Activated CD4-positive, alpha-beta T cell treated with anti-CD3 and anti-CD28 coated beads, Interleukin-10, Interleukin-2, amounts not matched to agents 100 ng/mL and 50 ng/mL, durations not matched to agents 16 hours and 8 hours (primary cell): ENCODE measurements at regions not wholly inside any gene's neighbourhood (a gene's known extent, or its start where the extent isn't known, plus 50 kb on each side); places are given as distances from the start of the nearest gene placed in this dataset.
"Not testable (repeated sequence)": the region's sequence is repeated elsewhere in the genome, so short reads cannot be mapped to it uniquely, and the experiment has no call there.

ENCODE experiments used
- DNase-seq: peaks from one replicate; pipeline ENCODE4 v3.0.0-alpha.2; 2020

DNA sequence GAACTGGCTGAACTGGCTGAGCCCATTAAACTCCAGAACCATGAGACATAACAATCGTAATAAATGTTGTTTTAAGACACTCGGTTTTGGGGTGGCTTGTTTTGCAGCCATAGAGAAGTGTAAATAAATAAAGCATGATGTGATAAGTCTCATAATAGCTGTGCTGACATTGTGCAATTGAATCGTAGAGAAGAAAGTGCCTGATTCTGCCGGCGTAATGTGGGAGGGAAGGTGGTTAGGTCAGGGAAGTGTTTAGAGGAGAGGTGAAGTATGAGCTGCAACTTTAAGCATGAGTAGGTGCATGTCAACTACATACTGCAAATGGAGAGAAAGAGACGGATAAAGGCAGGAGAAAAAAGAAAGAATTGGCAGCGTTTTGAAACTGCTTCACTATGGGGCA is 217.1 kb downstream of the BLID start:
- no peak for DNase-seq

DNA sequence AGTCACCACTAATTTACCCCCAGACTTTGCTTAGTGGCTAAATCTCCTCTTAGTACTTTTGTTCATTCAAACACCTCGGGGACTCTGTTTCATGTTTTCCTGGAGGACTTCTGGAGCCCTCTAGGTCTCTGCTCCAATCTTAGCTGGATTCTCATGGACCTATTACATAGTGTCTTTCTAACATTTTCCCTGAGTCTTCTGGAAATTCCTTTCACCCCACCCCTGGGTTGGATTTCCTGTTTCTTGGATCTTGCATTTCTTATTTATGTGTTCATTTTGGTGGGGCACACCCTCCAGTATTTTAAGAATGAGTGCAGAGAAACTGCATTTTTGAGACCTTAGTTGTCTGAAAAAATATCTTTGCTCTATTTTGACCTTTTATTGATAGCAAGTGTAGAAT is 220.1 kb downstream of the BLID start:
- no peak for DNase-seq

DNA sequence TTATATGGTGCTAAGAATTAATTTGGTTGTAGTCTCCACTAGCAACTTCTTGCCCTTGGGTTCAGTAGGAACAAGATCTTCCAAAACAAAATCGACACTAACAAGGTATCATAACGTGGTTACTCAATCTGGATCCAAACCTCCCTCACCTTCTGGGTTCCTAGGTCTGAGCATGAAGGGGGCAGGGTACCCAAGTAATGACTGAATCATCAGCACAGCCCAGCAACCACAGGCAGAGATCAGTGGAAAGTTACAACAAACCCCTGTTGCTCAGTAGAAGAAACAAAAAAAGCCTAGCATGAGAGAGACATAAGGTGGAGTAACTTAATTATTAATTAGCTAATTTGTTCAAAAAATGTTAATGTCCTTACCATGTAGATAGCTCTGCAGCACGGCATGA is 221.4 kb downstream of the BLID start:
- no peak for DNase-seq

DNA sequence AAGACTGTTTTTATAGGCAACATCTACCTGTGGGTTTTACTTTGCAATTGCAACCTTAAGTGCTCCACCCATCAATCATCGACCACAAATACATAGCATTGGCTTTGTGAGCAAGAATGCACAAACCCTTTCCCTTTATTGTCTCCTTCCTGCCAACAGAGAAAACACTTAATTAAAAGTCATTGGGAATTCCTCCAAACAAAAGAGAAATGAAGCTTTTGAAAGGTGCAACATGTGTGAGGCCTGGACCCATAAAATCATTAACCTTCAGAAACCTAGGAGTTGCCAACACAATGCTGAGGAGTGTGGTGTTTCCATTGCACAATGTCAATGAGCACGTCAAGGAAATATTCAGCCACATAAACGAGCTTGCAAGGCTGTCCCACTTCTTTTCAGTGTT is 223.2 kb downstream of the BLID start:
- DNase-seq = no peak

DNA sequence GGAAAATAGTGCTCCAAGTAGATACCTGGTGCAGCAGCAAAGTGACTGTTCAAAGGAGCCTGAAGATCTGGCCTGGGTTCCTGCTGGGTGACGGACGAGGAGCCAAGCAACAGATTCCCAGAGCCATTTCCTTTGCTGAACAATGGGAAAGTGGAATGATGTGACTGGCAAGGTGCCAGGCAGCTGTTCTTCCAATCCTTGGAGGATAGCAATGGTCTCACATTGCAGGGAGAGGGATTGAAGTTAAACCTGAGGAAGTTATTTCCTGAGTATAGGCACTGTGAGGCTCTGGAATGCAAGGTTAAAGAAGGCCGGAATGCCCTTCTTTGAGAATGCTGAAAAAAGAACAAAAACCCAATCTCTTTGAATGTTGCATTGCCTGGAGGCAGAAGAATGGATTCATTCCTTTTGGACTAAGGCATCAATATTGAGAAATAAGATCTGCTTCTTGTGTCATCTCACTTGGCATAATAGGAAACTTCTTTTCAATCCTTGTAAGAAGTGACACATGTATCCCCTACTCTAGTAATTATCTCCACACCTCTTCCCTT is 223.8 kb downstream of the BLID start:
- no peak for DNase-seq

DNA sequence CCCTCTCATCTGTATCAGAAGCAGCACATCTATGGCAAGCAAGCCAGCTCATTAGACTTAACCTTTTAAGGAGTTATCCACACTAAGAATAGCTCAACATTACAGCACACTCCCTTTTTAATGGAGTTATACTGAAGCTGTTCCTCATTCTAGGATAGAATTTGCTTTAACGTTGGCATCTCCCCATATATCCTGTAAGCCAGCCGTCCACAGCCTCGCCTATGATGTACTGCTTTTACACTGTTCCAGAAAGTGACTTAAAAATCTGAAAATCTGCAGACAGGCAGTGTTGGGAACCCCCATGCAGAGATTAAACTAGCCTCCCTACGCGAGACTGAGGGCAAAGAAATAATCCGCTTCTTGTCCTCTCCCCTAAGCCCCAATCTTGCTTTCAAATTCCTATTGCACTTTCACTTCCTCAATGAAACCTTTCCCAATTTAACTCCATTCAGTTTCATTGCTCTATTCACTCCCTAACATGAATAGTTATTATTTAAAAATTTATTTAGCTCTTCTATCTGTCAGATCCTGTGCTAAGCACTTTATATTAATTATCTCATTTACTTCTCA is 225.0 kb downstream of the BLID start:
- DNase-seq = no peak

DNA sequence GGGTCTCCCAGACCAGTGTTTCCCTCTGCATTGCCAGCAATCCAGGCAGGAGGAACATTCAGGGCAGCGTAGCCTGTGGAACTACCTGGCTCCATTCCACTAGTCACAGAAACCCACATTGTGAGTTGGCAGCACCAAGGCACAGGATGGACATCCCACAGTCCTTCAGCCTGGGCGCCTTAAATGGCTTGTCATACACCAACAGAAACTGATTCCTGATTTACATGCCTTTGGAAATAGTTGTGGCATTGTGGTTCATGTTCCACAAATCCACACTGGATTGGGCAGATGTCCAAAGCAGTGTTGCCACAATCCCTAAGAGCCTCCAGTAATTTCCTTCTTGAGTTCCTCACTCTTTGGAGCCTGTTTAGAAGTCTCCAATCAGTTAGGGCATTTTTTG is 225.6 kb downstream of the BLID start:
- DNase-seq = no peak

DNA sequence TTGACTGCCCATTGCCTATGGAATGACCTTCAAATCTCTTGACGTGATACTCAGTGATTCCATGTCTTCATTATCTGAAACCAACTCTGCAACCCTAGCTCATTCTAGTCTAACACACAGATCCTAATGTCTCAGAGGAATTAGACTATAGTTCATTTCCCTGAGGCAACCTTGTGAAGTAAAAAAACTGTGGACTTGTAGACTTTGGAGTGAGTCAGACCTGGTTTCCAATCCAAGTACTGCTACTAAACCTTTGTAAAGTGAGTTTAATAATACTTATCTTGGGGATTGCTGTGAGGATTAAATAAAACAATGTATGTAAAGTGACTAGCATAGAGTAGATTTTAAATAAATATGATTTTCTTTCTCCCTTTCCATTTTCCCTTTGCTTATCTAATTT is 226.1 kb downstream of the BLID start:
- DNase-seq = no peak

DNA sequence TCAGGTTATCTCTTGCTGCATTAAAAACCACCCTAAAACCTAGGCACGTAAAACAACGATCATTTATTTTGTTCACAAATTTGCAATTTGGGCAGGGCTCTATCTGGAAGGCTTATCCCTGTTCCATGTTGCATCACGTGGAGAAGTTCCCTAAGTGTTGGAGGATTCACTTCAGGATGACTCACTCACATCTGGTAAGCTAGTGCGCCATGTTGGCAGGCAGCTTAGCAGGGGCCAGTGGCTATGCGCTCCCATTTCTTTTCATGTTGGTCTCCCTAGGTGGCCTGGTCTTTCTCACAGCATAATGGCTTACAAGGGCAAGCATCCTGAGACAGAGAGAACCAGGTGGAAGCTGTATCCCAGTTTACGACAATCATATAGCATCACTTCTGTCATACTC is 226.8 kb downstream of the BLID start:
- DNase-seq = no peak

DNA sequence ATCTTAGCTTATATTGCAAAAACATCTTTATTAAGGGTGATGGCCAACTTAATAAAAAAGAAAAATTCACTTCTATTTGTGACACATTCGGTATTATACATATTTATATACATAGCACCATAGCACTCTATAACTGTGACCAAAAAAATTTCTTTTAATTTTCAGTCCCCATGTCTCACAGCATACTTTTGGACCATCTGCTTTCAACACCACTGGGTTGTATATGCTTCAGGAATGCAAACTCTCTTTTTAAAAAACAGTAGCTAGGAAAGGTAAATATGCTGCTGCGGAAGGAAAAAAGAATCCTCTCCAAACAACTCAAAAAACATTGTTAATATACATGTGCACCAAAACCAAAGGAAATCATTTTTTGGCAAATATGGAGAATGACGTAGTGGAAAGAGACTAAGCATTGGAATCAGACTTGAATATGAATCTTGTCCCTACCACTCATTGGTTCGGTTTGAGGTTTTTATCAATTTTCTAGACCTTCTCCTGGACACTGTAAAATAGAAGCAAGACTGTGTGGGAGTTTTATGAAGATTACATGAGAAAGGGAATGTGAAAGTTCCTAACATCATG is 227.9 kb downstream of the BLID start:
- DNase-seq = no peak

DNA sequence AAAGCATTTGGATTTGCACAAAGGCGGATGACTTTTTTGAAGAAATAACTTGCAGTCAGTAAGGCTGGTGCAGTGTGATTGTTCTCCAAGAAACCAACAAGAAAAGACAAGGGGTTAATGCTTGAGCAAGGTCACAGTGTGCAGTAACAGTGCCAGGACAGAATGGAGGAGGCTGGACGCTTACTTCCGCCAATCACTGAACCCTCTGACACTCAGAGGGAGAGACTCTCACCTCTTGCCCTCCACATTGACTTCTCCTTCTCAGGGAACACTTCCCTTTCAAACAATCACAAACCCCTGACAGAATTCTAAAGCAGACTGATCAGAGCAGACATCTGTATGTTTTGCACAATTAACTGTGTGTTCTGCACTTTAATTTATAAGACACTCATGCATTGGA is 228.4 kb downstream of the BLID start:
- DNase-seq = no peak

DNA sequence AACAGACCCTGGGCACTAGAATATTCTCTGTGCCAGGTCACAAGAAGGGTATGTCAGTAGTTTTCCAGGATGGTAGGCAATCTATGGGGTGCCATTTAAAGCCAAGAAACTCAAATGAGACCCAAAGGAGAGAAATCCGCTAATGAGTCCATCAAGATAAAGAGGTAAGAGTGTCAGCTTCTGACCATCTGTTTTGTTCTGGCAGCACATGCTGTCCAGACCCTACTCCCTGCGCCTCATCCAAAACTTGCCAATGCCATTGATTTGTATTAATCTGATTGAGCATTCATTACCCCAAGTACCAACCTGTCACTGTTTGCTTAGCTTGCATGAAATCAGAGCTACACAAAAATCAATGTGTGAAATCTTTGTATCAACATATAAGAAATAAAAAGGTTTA is 229.0 kb downstream of the BLID start:
- DNase-seq = no peak

DNA sequence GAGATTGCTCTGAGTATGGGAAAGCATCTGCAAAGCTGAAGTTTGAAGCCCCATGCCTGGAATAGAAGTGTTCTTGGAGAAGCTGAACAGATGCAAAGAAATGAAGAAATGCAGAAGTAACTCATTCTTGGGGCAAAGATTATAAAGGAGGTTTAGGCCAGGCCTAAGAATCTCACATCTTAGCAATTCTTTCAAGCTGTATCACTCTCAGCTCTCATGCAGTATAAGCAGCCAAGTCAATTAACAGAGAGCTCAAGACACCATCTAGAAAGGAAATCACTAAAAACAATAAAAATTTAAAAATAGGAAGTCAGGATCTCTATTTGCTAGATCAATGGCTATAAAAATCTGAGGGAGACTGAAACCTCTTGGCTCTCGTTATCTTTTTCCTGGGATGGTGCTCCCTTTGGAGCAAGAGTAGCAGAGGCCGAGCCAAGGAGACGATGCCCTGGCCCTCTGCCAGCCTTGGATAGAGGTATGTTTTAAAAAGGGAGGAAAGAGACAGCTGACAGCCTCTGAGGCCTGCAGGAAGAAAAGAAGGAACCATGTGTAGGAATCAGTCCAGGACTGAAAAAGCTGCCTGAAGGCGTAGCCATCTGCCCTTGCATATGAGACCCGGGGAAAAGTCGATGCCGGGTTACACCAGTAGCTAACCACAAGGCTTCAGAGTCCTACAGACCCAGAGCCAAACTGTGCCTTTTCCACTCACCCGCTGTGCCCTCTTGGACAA is 229.8 kb downstream of the BLID start:
- no peak for DNase-seq

DNA sequence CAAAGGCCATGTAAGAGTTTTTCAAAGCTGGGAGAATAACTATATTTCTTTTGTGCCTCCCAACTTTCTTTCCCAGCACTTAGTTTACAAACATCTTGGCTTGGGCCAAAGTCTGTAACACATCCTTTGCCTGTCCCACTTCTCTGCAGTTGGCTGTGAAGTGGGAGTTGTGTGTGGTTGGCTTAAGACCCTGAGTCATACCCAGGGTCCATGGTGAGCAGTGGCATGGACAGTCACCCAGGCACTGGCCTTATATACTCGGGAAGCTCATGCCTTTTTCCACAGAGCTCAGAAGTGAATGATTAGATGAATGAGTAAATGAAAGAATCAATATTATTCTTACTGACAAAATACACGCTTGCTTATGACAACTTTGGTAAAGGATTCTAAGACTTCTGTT is 231.4 kb downstream of the BLID start:
- DNase-seq = no peak

DNA sequence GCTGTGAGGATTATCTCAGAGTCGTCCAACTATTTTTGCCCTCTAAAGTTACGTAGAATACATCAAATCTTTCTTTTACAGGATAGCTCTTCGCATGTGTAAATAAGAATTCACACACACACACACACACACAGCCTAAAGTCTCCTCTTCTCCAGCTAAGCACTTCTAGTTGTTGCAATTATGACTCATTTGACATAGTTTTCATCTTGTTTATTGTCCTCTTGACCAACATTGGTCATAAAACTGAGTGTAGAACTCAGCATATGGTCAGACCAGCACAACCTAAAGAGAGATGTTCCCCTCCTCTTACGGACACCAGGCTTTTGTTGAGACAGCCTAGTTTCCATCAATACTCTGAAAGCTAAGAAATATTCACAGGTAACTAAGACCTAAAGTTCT is 234.2 kb downstream of the BLID start:
- no peak for DNase-seq

DNA sequence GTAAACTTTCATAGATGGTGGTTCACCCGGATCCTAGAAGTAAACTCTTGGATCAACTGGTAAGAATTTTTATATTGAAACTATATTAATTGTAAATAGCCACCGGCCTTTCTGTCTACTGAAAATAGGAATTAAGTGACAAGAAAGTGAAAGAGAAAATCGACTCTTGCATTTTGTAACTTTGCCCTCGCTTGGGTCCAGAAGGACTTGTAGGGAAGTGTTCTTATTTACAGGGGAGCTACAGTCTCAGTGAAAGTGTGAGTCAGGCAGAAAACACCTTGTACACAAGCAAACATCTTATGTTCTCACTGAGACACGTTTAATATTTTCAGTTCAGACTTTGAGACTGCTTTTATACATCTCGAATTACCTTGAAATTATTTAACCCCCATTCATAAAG is 238.9 kb downstream of the BLID start:
- no peak for DNase-seq

DNA sequence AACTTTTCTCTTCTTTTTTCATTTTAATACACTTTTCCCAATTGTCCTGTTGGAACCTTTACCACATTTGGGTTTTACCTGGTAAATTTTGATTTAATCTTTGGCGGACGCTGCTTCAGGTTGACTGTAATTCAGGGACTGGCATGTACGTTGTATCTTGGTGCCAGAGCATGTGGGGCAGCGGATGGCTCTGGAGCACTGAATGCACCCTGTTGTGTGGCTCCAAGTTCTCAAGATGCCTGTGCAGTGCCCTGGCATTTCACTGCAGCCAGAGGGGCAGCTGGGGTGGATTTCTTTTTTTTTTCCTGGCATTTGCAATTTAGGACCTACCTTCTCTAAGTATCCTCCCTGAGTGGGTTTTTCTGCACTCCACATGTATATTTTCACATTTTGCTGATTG is 242.2 kb downstream of the BLID start:
- DNase-seq = no peak

DNA sequence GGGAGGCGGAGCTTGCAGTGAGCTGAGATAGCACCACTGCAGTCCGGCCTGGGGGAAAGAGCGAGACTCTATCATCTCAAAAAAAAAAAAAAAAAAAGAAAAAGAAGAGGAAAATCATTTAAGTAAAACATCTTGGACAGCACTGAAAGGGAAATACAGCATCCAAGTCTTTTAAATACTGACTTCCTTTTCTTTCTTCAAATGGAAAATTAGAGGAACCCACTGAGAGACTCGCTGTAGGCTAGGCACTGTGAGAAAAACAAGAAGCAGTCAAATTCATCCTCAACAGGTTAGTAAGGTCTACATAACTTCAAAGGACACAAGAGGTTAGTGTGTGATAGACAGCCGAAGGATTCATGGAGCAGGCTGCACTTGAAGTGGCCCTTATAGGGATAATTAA is 243.7 kb downstream of the BLID start:
- DNase-seq = no peak

DNA sequence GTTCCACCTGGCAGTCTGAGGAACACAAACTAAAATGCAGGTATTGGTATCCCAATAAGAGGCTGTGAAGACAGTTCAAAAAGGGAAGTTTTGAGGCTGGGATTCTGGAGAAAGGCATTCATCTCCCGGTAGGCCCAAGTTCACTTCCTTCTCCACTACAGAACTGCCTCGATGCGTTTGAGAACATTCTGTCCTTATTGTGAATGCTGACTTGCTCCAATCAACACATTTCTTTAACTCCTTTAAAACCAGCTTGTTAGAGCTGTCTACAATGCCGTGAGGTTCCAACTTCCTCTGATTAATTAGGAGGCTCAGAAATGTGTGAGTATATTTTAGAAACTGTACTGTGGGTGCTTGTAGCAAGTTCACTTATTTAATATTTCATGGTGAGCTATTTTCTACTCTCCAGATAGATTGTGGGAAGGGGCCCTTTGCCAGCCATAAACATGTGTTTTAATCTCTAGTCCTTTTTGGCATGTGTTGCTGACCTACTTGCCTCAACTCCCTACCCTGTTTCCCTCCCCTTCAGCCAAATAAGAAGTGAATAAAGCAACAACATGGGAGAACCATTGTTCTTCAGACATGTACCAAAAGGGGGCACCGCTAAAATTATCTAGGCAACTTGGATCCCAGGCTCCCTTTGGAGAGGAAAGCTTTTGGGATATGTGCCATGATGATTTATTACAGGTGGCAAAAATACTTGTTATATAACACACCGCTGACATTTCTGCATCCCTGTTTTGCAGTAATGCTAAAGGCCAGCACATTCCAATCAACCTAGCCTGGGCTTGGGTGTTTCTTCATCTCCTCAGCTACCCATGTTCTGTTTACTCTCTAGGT is 245.6 kb downstream of the BLID start:
- no peak for DNase-seq

DNA sequence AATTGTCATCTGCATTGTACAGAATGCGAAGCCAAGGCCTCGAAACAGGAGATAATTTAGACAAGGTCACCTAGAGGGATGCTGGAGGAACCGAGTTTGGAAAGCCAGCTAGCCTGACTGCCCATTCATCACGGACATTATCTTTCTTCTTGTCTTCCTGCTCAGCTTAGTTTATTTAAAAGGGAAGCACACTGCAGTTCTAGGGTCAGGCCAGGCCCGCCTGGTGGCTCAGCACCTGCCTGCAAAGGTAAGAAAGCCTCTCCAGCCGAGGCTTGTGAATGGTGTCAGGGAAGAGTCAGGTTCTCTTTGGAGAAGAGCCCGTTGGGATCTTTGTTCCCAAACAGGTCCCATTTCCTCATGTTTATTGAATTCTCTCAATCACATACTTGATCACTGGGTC is 246.5 kb downstream of the BLID start:
- no peak for DNase-seq

DNA sequence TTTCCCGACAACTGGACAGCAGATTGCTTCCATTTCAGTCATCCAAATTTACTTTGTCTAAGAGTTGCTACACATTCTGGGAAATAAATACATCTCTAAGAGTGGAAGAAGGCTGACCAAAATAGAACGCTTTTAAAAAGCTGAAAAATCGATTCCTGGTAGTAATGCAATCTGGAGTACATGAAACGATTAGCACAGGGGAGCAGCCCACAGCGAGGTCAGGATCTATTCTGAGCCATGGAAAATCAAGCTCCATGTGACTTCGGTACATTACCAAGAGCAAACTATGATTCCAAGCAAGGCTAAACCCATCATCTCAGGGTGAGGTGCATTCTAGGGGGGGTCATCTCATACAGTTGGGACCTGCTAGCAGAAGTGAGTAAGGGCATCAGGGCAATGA is 249.3 kb downstream of the BLID start:
- DNase-seq = no peak

DNA sequence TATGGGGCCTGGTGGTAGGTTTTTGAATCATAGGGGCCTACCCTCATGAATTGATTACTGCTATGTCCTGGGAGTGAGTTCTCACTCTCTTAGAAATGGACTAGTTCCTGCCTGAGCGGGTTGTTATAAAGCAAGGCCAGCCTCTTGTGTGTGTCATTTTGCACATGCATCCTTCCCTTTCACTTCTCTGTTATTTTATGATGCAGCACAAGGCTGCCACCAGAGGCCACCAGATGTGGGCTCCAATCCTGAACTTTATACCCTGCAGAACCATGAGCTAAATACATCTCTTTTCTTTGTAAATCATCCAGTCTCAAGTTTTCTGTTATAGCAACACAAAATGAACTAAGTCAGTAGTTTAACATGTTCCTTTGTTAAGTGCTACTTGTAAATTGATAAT is 251.4 kb downstream of the BLID start:
- DNase-seq = no peak

DNA sequence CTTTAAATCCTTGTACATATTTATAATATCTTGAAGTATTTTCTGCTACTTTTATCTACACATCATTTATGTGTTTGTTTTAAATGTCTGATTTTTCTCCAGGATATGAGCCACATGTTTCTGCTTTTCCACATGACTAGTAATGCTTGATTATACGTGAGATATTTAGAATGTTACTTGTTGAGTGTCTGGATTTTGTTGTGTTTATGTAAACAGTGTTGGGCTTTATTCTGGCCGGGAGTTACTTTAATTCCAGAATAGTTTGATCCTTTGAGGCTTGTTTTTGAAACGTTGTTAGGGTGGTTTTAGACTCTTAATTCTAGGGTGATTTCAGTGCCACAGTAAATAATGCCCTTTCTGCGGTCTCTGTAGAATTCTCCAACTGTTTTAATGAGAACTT is 252.9 kb downstream of the BLID start:
- no peak for DNase-seq

DNA sequence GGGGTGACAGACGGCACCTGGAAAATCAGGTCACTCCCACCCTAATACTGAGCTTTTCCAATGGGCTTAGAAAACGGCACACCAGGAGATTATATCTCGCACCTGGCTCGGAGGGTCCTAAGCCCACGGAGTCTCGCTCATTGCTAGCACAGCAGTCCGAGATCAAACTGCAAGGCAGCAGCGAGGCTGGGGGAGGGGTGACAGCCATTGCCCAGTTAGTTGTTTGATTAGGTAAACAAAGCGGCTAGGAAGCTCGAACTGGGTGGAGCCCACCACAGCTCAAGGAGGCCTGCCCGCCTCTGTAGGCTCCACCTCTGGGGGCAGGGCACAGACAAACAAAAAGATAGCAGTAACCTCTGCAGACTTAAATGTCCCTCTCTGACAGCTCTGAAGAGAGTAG is 260.9 kb downstream of the BLID start:
- not testable (repeated sequence) for DNase-seq
